T-helper 2 cell (primary cell): ENCODE measurements at regions not wholly inside any gene's neighbourhood (a gene's known extent, or its start where the extent isn't known, plus 50 kb on each side); places are given as distances from the start of the nearest gene placed in this dataset.
A peak's percentile ranks its signal among the peaks of the same experiment; 100 is the strongest.

ENCODE experiments used
- DNase-seq, 5 experiments: peaks; one replicate each; pipeline versions ENCODE4 v3.0.0 to v3.0.0-alpha.2; 2012 to 2022

DNA sequence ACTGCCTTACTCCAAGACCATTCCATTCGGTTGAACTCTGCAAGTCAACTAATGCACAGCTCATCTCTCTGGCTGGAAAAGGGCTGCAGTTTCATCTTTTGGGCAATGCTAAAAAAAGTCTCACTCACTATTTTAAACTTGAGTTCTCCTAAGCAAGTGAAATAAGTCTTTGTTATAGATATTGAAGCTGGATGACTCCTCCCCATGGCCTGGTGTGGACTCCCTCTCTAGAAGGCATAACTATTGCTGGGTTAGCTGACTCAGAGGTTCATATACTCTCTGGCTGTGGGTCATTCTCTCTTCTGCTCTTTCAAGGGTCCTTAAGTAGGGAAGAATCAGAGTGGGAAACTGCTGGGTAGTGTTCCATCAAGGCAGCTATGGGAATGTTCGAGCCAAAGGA is 88.0 kb downstream of the XCL2 start:
- DNase-seq = no peak

DNA sequence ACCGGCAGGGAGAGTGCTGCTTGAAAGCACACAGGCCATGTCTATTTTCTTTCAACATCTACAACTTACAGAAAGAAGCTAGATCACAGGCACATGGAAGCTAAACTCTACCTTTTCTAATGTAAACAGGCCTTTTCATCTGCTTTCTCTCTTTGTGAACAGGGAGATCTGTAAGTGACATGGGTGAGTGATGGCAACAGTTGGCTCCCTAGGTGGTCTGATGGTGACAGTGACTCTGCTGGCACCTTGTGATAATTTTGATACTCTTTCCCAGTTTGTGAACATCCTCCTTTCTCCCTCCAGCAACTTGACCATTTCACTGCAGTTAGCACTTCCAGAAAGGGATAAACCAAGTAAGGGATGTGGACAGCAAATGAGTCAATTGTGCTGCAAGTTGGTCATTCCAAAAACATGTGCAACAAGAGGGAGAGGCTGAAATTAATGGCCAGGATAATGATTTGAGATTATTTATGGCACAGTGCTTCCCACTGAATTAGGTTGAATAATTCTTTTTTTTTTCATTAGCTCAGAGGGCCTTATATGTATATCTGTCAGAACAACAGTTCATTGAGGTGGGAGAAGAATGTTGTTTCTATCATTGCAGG is 89.5 kb downstream of the XCL2 start:
- no peak for DNase-seq

DNA sequence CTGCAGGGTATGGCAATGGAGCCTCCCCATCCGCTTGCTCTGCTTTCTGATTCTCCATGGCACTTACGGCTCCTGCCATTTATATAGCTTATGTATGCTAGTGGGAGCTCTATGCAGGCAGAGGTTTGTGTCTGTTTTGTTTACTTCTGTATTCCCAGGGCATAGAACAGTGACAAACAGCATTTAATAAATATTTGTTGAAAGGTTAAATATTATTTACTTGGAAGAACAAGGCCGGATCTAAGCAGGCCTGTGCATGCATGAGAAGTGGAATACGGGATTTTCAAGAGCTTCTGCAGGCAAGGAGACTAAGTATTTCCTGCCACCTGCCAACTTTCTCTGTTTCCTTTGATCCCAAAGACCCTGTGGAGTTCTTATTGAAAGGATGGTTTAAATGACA is 90.7 kb downstream of the XCL2 start:
- DNase-seq = no peak

DNA sequence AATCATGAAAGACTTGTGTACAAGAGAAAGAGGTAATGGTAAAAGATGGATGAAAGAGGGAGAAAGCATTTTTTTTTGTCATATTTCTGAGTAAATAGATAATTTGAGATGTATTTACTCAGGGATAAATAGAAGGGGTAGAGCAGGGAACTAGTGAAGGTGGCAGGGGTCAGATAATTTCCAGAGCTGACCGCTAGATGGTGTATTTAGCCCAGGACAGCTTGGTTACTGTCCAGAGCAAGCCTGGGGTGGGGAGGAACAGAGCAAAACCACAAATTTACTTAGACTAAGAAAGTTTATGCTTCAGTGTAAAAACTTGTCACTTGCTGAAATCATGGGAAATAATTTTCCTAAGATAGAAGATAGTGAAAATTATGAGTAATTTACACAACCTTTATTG is 91.5 kb downstream of the XCL2 start:
- no peak for DNase-seq

DNA sequence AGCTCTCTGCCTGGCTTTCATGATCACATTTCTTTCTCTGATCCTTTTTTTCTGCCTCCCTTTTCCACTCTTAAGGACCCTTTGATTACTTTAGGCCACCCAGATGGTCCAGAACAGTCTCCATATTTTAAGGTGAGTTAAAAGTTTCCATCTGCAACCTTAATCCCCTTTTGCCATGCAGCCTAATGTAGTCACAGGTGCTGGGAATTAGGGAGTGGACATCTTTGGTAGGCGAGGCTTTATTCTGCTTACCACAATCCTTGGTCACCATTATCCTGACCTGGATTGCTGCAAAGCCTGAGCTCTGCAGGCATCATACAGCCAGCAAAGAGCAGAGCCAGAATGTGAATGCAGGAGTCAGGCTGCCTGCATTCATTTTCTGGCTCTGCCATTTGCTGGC is 95.9 kb downstream of the XCL2 start:
- no peak for DNase-seq

DNA sequence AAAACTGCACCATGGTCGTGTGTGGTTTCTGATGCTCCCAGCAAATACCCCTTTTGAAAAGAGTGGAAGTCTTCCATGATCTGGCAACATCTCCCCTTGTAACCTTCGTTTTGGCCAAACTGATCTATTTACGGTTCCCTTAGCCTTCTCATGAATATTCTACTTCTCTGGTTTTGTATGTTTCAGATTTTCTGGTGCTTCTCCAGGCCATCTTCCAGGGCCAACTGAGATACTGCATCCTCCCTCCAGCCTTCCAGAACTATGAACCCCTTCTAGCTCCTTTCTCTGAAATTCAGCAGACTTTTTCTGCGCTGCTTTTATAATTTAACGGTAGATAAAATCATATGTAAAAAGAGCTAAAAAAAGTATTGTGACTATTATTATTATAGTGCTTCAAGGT is 97.7 kb downstream of the XCL2 start:
- DNase-seq = no peak

DNA sequence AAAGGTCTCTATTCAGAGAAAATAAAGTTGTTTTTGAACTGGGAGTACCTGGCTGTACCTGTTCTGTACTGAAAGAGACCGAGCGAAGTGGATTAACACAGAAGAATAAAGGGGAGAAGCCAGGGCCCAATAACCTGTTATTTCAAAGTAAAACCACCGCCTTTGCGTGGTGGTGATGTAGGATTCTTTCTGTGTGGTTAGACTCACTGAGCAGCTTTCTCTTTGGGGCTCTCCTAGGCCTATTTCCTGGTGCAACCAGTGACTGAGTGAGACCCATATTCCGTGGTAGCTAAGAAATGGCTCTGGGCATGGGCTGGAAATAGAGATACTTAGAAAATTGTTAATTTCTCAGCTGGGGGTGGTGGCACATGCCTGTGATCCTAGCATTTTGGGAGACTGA is 99.9 kb downstream of the XCL2 start:
- DNase-seq = peak in 2 of 5 experiments; percentile 27 to 77

DNA sequence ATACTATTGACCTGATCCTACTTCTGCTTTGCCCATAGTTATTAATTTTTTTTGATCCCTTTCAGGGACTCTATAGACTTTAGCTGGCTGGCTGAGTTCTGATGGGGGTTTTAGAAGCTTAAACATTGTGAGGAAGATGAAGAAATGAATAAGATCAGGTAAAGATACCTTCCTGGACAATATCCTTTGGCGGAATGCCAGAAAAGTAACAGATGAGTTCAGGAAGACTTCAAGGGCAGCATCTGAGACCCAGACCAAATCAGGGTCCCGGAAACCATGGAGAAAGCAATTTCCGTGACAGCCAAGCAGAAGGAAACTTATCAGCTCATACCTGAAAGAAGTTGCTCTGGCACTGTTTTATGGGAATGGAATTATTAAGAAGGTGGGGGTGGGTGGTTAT is 100.4 kb downstream of the XCL2 start:
- DNase-seq = no peak

DNA sequence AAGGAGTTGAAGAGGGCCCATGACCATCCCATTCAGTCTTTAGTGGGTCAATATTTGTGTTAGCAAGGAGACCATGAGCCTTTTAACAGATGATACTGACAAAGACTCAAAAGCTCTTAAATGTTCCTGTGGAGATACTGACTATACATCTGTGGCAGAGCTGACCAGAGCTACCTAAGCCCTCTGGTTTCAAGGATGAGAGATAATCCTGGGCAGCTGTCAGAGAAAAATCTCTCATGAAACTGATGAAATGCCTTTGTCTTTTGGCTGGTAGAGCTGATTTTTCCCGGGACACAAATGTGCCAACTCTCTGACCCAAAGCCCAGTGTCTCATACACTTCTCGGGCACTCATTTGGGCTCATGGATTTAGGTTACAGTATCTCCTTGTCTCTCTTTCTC is 100.9 kb downstream of the XCL2 start:
- no peak for DNase-seq

DNA sequence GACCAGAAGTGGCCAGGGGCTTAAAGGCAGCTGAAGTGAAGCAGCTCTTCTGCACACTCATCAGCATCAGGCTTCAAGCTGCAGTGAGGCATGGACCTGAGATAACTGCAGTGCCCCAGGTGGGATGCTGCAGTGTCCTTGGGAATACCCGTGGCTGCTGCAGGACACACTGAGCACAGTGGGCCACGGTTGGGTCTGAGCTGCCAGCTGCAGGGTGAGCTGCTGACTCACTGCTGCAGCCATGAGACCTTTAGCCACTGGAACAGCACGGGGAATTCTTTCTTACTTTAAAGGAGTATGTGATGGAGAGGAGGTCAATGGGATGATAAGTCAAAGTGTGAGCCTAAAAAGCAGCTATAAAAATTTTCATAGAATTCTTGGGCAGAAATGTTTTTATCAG is 102.1 kb downstream of the XCL2 start:
- no peak for DNase-seq

DNA sequence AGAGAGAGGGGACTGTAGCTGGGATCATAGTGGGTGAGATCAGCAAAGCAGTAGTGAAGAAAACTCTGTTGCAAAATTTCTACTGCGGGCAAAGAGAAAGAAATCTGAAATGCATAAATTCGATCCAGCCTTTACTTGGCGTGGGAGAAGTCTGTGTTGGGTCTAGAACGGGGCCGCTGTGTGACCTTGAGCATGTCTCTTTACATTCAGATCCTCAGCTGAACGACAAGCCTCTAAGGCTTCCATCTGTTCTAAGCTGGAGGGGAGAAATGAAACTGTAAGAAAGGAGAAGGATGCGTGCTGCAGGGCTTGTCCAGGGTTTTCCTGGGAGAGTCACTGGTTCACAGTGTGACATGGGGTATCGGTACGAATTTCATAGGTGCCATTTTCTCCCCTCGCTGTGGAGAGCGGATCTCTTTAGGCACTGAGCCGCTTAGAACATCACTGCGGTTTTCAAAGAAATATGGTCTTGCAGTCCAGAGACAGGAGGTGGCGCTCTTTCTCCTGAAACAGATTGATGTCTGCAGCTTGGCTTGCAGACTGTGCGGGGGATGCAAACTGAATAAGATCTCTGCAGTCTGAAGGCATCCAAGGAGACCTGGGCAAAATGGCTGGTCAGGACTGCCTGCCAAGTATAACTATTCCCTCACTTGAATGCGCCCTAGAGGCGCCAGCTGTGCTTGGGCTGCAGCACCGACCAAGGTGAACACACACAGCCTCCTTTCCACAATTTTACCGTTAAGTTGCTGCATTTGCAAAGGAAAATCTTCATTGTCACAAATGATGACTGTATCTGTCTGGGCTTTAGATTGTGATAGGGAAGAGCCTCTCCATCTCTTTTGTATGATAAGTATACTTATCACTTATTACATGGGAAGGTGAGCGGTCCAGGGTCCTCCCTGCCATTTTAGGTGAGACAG is 104.1 kb downstream of the XCL2 start:
- DNase-seq = peak; percentile 13 to 94 (median 61)

DNA sequence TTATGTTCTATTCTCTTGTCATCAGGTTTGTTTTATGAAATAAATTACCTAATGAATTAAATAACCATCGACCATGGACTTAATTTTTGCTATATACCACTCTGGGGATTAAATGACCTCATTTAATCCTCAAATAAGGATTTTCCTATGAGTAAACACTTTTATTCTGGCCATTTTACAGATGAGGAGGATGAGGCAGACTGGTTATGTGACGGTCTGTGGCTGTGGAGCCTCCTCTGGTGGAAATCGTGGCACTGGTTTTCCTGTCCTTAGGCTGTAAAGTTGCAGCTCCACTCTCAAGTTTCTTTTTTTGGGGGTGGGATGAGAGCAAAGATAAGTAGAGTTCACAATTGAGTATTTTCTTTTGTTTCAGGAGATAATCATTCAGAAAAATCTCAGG is 105.2 kb downstream of the XCL2 start:
- peak in 1 of 5 experiments; percentile 50 for DNase-seq

DNA sequence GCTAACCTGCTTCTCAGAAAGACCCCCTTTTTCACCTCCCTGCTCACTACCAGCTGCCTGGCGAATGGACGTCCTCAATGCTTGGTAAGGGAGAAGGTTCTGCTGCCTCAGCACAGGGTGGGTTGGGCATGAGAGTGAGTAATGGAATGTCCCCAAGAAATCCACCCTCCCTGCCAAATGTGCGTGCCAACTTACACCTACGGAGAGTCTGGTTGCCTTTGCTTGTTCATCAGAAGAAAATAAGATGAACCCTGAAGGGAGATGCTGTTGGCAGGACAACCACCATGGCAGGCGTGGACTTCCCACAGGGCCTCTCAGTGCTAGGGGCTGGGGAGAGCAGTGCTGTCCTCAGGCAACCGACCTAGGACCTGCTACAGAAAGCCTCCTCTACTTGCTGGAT is 106.0 kb downstream of the XCL2 start:
- DNase-seq = no peak

DNA sequence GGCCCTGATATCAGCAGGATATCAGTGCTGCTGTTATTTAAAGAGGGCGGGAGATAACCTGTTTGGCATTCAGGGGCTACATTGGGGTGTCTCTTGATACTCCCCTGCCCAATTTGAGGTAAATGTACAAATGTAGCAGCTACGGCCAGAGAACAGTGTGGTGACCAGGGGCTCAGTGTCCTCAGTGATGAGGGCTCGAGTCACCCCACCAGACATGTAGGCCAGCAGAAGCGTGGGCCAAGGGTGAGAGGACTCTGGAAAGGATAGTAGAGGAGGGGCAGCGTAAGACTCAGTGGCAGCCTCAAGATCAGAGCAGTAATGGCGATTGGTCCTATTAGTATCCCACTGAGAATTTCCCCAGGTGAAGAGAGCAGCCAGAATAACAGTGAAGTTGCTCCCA is 108.4 kb downstream of the XCL2 start:
- DNase-seq = no peak

DNA sequence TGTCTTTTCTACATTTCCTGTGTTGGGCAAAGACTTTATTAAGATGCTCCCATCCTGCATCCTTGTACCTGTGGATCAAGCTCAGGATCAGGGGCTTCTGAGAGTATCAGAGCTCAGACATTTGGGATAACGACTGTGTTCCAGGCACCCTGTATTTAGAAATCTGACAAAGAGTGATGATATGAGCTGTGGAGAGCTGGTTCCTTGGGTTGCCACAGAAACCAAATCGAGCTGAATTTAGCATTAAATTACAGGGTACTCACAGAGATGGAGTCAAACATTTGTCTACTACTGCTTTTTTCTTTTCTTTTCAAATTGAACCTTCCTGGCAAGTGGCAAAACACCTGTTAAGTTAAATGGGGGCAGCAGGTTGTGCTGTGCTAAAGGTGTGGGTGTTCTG is 110.6 kb downstream of the XCL2 start:
- DNase-seq = no peak

DNA sequence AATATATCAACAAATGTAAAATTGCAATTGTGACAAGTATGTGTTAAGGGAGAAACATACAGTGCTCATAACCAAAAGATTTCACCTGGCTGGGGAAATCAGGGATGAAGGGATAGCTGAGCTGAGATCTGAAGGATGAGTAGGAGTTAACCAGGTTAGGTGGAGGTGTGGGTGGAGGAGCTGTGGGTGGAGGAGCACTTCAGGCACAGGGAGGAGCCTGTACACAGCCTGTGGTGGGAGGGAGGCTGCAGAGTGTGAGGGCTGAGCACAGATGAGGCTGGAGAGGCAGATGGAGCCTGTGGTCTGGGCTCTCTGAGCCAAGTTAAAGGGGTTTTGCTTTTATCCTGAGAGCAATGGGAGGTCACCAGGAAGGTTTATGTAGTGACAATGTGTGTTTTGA is 111.9 kb downstream of the XCL2 start:
- no peak for DNase-seq

DNA sequence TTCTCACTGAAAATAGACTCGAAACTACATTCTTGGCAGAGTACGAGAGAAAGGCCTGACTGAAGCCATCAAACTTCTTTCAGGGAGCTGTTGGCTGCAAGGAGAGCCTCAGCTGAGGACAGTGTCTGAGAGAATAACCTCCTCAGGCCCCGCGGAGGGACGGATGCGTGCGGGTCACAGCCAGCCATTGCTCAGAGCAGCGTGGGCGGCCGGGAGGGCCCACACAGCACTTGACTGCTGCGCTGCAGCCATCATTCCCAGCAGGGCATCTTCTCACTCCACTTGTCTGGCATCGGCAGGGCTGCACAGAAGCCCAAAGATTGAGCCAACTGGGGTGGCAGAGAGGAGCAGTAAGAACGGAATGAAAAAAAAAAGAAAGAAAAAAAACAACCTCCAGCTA is 113.5 kb downstream of the XCL2 start:
- DNase-seq = no peak

DNA sequence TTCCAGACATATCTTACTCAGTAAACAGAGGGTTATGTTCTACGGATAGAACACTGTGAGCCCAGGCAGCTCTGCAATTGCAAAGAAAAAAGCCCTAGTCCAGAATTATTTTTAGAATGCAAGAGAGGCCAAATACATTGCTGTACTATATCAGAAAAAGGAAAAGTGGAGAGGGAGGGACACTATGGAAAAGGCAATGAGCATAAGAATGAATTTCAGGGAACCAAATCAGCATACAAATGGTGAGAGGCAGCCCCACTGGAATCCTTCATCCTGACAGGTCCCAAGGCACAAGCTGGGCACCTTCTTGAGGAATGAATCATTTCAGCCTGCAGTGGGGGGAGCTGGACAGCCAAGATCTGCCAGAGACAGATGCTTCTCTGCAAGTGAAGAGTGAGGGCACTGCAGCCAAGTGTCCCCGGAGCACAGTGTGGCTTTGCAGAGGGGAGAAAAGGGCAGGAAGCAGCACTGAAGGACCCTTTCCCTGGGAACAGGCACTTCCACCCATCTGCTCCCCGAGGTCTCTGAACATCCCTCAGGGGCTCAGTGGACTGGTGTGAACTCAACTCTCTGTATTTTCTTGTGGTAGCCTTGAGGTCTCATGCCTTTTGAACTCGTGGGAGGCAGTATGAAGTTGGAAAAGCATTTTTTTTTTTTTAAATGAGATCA is 115.6 kb downstream of the XCL2 start:
- DNase-seq = no peak

DNA sequence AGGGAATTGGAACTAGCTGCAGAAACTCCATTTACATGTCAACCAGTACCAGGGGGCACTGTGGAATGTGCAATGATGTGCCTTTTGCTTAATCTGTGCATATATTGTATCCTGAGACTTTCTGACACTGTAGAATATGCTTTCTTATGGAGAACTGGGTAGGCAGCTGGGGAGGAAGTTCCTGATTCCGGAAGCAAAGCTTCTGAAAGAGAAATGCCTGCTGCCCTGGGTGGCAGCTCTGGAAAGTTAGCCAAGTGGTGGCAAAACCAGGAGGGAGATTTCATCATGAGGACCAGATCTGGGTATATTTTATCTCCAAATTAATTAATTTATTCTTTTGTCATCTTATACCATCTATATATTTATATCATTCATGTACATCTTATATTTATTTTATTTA is 116.7 kb downstream of the XCL2 start:
- DNase-seq = no peak

DNA sequence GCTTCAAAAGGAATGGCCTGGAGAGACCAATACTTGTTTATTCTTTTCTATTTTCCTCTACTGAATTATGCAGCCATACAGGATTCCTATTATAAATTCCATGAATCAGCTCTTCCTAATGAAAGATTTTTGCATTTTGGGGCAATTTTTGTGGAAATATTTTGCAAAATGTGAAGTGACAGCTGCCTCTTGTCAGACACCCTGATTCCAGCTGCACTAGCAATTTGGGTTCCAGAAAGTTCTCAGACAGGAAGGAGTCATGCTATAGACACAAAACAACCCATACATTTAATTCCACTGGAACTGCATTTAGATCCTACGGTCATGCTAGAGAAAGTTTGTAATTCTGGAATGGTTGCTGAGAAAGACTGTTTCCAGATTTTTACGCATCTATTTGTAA is 119.5 kb downstream of the XCL2 start:
- DNase-seq = no peak

DNA sequence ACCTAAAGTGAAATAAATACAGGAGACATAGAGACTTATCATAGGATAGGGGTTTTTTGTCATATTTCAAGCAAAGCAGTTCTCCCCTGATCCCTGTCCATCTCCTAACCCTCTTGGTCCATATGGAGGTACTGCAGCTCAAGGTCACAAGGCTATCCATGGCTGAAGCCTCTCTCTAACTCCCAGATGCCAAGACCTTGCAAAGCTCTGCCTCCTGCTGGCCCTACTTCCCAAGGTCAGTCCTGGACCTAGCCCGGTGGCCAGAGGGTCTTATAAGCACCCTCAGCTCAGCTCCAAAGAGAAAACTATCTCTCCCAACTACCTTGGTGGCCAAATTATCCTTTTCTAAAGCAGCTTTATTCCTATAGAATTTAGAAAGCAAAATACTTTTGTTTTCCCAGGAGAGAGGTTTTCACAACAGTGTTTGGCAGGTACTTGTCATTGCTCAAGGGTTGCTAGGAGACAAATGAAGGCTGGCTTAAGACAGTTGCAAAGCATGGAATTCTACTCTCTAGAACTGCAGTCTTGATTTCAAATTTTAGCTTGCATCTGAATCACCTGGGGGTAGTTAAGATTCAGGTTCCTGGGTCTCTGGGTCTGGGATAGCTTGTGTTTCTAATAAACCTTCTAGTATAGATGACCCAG is 121.5 kb downstream of the XCL2 start:
- no peak for DNase-seq

DNA sequence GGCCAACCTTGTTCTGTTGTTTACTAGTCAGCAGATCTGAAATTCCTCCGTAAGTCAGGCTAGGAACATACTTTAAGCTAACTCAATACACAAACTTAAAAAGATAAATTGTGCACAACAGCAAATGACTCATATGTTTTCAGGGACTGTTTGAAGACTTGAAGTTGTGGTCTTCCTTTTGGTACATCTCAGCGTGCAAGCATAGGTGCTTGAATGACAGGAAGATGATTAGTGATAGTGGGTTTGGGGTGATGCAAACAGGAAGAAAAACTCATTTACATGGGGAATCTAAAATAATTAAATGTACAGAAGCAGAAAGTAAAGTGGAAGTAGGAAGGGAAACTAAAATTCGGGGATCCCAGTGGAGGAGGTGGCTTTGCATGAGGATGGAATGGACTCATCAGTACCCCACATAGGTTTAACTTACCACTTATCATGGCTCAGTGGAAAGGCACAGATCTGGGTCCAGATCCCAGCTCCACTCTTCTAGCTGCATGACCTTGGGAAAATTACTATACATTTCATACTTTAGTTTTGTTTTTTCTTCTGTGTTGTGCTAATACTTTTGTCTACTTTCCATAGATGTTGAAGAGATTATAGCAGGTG is 122.3 kb downstream of the XCL2 start:
- peak in 2 of 5 experiments; percentile 51 to 96 for DNase-seq

DNA sequence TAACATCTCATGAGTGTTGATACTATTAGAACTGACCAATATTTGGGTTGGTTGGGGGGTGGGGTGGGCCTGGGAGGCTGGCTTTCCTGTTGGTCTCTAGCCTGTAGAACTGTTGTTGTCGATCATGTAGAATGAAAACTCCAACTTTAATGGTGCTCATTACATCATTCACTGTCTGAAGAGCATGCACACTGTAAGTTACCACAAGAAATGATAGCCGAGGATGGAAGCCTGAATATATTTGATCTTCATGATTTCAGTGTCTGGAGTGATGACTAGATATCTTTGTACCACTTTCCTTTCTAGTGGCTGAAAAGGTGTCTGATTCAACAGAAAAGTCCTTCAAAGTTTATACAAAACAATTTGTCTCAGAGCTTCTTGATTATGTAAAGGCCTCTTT is 123.6 kb downstream of the XCL2 start:
- DNase-seq = no peak
